Suprapubic skin (tissue), 4 donors: ENCODE measurements at regions not wholly inside any gene's neighbourhood (a gene's known extent, or its start where the extent isn't known, plus 50 kb on each side); places are given as distances from the start of the nearest gene placed in this dataset.
A peak's percentile ranks its signal among the peaks of the same experiment; 100 is the strongest.

Experiments
- DNase-seq, 2 donors: peaks; one replicate each; pipeline ENCODE4 v3.0.0-alpha.2; 2019; ENCODE audit warnings: low spot score in 2 of 2
- H3K27ac ChIP-seq: fragments of 200-600 bp; sonication (generic); one replicate; pipeline ENCODE4 v1.5.1; 2019
- H3K27me3 ChIP-seq: fragments of 200-600 bp; sonication (generic); one replicate; pipeline ENCODE4 v1.5.1; 2019
- H3K36me3 ChIP-seq: fragments of 200-600 bp; sonication (generic); one replicate; pipeline ENCODE4 v1.5.1; 2019
- H3K4me1 ChIP-seq: fragments of 200-600 bp; sonication (generic); one replicate; pipeline ENCODE4 v1.5.1; 2019
- H3K4me3 ChIP-seq: fragments of 200-600 bp; sonication (generic); one replicate; pipeline ENCODE4 v1.5.1; 2019; ENCODE audit warnings: mild to moderate bottlenecking
- H3K9me3 ChIP-seq: fragments of 200-600 bp; sonication (generic); one replicate; pipeline ENCODE4 v1.5.1; 2019
- CTCF ChIP-seq, 2 donors: fragments of 200-600 bp in 1 of 2; fragments of 450-650 bp in 1 of 2; sonication (generic) in 1 of 2; IDR thresholded peaks; one replicate each; pipeline ENCODE4 v1.5.1; 2016 to 2019; ENCODE audit warnings: antibody characterized with exemption in 2 of 2, mild to moderate bottlenecking in 1 of 2, moderate library complexity in 1 of 2
- EP300 ChIP-seq: sonication (generic); formaldehyde crosslinking; IDR thresholded peaks from one replicate; pipeline ENCODE4 v1.6.1; 2017; ENCODE audit warnings: antibody characterized with exemption
- POLR2A ChIP-seq, 2 donors: fragments of 450-650 bp; IDR thresholded peaks; one replicate each; pipeline ENCODE4 v1.6.1; 2017; ENCODE audit warnings: antibody characterized with exemption in 2 of 2, mild to moderate bottlenecking in 2 of 2, moderate library complexity in 2 of 2
- POLR2AphosphoS5 ChIP-seq, 3 donors: sonication (generic); formaldehyde crosslinking; IDR thresholded peaks; one replicate each; pipeline ENCODE4 v1.6.1; 2017; ENCODE audit warnings: antibody characterized with exemption in 3 of 3
- WGBS: methylation state at CpG from one replicate; pipeline ENCODE4 v1.1.5; 2018; 5-methylcytosine and 5-hydroxymethylcytosine counted together

- WGBS, result 81% methylated on average over 14 of the region's 15 CpGs
- Histone ChIP-seq H3K9me3 (no peaks in the 10 kb centered on the region), H3K4me3 (no peak overlapping the region), H3K4me1 (peaks cover 3% of the 10 kb centered on the region), H3K27me3 (peaks cover 49% of the 10 kb centered on the region), H3K36me3 (no peaks in the 10 kb centered on the region), H3K27ac (no peak overlapping the region)
- DNase-seq, result peak in 1 of 2 donors; percentile 37
- TF ChIP-seq POLR2A (IDR thresholded peaks at IDR 0.05) (no peak), EP300 (no peak), POLR2AphosphoS5 (IDR thresholded peaks at IDR 0.05) (no peak)
Measured at GRCh38 chr22:49019737-49020713, 807.6 kb downstream of the BRD1 start.

DNA sequence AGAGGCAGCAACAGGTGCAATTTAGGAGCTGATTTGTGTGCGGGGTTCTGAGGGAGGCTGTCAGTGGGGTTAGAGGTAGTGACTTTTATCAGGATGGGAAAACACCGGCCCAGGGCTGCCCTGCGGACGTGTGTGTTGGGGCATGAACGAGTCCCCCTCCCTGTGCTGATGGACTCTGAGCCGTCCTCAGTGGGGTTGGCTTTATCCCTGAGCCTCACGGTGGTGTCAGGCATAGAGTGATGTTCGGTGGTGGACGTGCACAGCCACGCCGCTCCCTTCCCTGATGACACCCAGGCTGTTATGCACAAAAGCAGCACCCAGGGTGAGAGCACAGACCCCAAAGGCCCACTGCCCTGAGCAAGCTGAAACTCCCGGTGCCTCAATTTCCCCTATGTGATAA lies 809.1 kb downstream of the BRD1 start:
- peak in 1 of 2 donors; percentile 71 for DNase-seq
- TF ChIP-seq POLR2A (IDR thresholded peaks at IDR 0.05) (no peak), POLR2AphosphoS5 (IDR thresholded peaks at IDR 0.05) (no peak), CTCF (IDR thresholded peaks at IDR 0.05) (no peak)
- WGBS, result 93% methylated on average over 12 of the region's 12 CpGs
- H3K4me3 ChIP-seq, result no peak overlapping the region
- no peaks in the 10 kb centered on the region for H3K36me3 ChIP-seq
- peaks cover 3% of the 10 kb centered on the region for H3K4me1 ChIP-seq
- H3K9me3 ChIP-seq, result no peaks in the 10 kb centered on the region
- peaks cover 49% of the 10 kb centered on the region for H3K27me3 ChIP-seq
- H3K27ac ChIP-seq, result no peak overlapping the region

DNA sequence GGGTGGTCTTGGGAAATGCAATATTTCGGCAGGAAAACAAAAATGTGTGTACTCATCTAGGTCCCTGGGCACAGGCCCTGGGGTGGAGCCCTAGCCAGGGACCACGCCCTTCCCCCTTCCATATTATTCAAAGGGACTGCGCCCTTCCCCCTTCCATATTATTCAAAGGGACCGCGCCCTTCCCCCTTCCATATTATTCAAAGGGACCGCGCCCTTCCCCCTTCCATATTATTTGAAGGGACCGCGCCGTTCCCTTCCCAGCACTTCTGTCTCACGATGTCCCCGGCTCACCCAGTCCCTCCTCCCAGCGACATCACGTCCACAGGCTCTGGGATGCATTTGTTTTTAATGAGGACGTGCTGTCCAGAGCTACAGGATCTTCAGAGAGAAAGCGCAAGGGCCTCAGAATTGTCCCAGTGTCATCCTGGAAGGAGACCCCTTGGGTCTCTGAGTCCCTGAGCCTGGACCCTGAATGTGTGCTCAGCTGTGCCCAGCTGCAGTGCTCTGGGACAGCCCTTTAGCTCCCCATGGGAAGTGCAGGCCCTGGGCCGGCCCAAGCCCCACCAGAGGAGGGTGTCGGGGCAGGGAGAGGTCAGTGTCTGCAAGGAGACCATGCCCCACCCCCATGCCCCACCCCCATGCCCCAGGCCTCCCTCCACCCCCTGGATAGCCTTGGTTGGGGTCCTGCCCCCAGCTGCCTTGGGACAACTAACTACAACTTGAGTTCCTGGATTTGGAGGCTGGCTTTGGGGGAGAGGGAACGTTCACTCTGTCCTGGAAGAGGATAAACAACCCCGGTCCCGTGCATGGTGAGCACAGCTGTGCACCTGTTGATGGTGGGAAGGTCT lies 810.0 kb downstream of the BRD1 start:
- WGBS, result 86% methylated on average over 21 of the region's 21 CpGs
- DNase-seq, result peak; percentile 51 to 61
- no peak overlapping the region for H3K27ac ChIP-seq

GRCh38 chr22:49016909-49017481 lies 810.7 kb downstream of the BRD1 start:
- H3K27ac ChIP-seq, result no peak overlapping the region

More for the DNA sequence above, 810.0 kb downstream of the BRD1 start:
- Histone ChIP-seq H3K27me3 (peaks cover 42% of the 10 kb centered on the region), H3K36me3 (no peaks in the 10 kb centered on the region), H3K4me1 (peaks cover 3% of the 10 kb centered on the region), H3K9me3 (no peaks in the 10 kb centered on the region), H3K4me3 (no peak overlapping the region)
- TF ChIP-seq POLR2AphosphoS5 (IDR thresholded peaks at IDR 0.05) (no peak), POLR2A (IDR thresholded peaks at IDR 0.05) (no peak), CTCF (IDR thresholded peaks at IDR 0.05) (no peak), EP300 (no peak)

More at GRCh38 chr22:49016909-49017481, 810.7 kb downstream of the BRD1 start:
- WGBS, result 76% methylated on average over 16 of the region's 16 CpGs
- Histone ChIP-seq H3K27me3 (peaks cover 44% of the 10 kb centered on the region), H3K36me3 (no peaks in the 10 kb centered on the region), H3K9me3 (no peaks in the 10 kb centered on the region), H3K4me1 (peaks cover 3% of the 10 kb centered on the region), H3K4me3 (no peak overlapping the region)
- peak in 1 of 2 donors; percentile 40 for DNase-seq
- TF ChIP-seq POLR2AphosphoS5 (IDR thresholded peaks at IDR 0.05), result no peak
- no peak for TF ChIP-seq POLR2A (IDR thresholded peaks at IDR 0.05)
- no peak for TF ChIP-seq CTCF (IDR thresholded peaks at IDR 0.05)
- no peak for TF ChIP-seq EP300
